Endothelial cell of umbilical vein (primary cell): ENCODE measurements at regions not wholly inside any gene's neighbourhood (a gene's known extent, or its start where the extent isn't known, plus 50 kb on each side); places are given as distances from the start of the nearest gene placed in this dataset.

Experiments
- BruUV-seq: library from RNA; stranded (reverse); fragments of 400-500 nt; replicated peaks from 2 replicates; lab custom pipeline; 2021; lab: Mats Ljungman, UMichigan
- CTCF ChIA-PET: fragments of 300-600, 350-600 bp; sonication (Branson Sonifier 250); formaldehyde crosslinking; loops from one replicate; lab custom pipeline; 2021; ENCODE audit warnings: antibody characterized with exemption, inconsistent platforms; lab: Charles Lee
- POLR2A ChIA-PET: fragments of 300-600, 350-600 bp; sonication (Branson Sonifier 250); formaldehyde crosslinking; loops from one replicate; lab custom pipeline; 2021; ENCODE audit warnings: antibody characterized with exemption, inconsistent platforms; lab: Charles Lee
- DNase-seq: peaks from one replicate; pipeline ENCODE4 v3.0.0-alpha.2; 2011; ENCODE audit warnings: low read depth, low spot score
- FAIRE-seq: peaks from 2 replicates; lab custom pipeline; 2011; peaks lifted over from hg19 to GRCh38; lab: Jason Lieb, UNC
- H2AFZ ChIP-seq: 2 replicates; pipeline ENCODE4 v1.6.0; 2012; ENCODE audit warnings: low read depth, low read length, control low read depth, inconsistent platforms
- H3K27ac ChIP-seq: 2 replicates; pipeline ENCODE4 v1.5.1; 2011; ENCODE audit warnings: low read depth, mild to moderate bottlenecking, control low read depth, low read length, moderate library complexity; ENCODE audit not compliant: insufficient read depth
- H3K27me3 ChIP-seq, 2 experiments: 2 replicates each; pipeline versions ENCODE4 v1.6.0 to v1.6.1; 2011; ENCODE audit warnings: low read length in 2 of 2, mixed read lengths in 1 of 2; ENCODE audit not compliant: control insufficient read depth in 2 of 2, insufficient read depth in 2 of 2
- H3K36me3 ChIP-seq, 2 experiments: 2 replicates in 1 of 2; 3 replicates in 1 of 2; pipeline ENCODE4 v1.5.1; 2011; ENCODE audit warnings: low read length in 2 of 2, mild to moderate bottlenecking in 1 of 2, moderate library complexity in 1 of 2; ENCODE audit not compliant: control insufficient read depth in 2 of 2, insufficient read depth in 2 of 2; ENCODE audit errors: extremely low read depth in 1 of 2
- H3K4me1 ChIP-seq: 3 replicates; pipeline ENCODE4 v1.5.1; 2011; ENCODE audit warnings: mild to moderate bottlenecking, low read length; ENCODE audit not compliant: control insufficient read depth, insufficient read depth; ENCODE audit errors: extremely low read depth
- H3K4me2 ChIP-seq: 2 replicates; pipeline ENCODE4 v1.6.1; 2011; ENCODE audit warnings: low read length, control low read depth, mixed read lengths; ENCODE audit not compliant: insufficient read depth
- H3K4me3 ChIP-seq, 3 experiments: fragments of 200-600 bp in 1 of 3; sonication (generic), shearing (Covaris generic) in 1 of 3; replicated peaks in 1 of 3; 2 replicates each; pipeline ENCODE4 v1.5.1; 2011 to 2016; ENCODE audit warnings: control low read depth in 3 of 3, low read length in 3 of 3, mild to moderate bottlenecking in 2 of 3, inconsistent platforms in 1 of 3, low read depth in 1 of 3, moderate library complexity in 1 of 3; ENCODE audit not compliant: insufficient read depth in 1 of 3
- H3K79me2 ChIP-seq: 2 replicates; pipeline ENCODE4 v1.6.0; 2012; ENCODE audit warnings: low read length, inconsistent platforms; ENCODE audit not compliant: control insufficient read depth, insufficient read depth
- H3K9ac ChIP-seq: replicated peaks from 2 replicates; pipeline ENCODE3; 2011; ENCODE audit warnings: low read length, control low read depth; ENCODE audit not compliant: insufficient read depth; ENCODE audit errors: extremely low read depth
- H3K9me1 ChIP-seq: replicated peaks from 3 replicates; pipeline ENCODE4 v1.6.0; 2011; ENCODE audit warnings: mild to moderate bottlenecking, low read length; ENCODE audit not compliant: control insufficient read depth, insufficient read depth; ENCODE audit errors: extremely low read depth
- H3K9me3 ChIP-seq: replicated peaks from 2 replicates; pipeline ENCODE4 v1.5.1; 2012; ENCODE audit warnings: low read length, inconsistent platforms; ENCODE audit not compliant: control insufficient read depth, insufficient read depth
- H4K20me1 ChIP-seq: replicated peaks from 2 replicates; pipeline ENCODE3; 2011; ENCODE audit warnings: mild to moderate bottlenecking, low read length; ENCODE audit not compliant: control insufficient read depth, insufficient read depth; ENCODE audit errors: extremely low read depth
- CTCF ChIP-seq, 2 donors: IDR thresholded peaks; 1 replicate in 1 of 2; 2 replicates in 1 of 2; pipeline ENCODE4 v1.5.1; 2011; ENCODE audit warnings: low read length in 2 of 2, mild to moderate bottlenecking in 2 of 2, moderate library complexity in 2 of 2, control low read depth in 1 of 2, inconsistent platforms in 1 of 2, low read depth in 1 of 2; ENCODE audit not compliant: insufficient read depth in 1 of 2; ENCODE audit errors: extremely low read depth in 1 of 2
- EZH2 ChIP-seq: IDR thresholded peaks from 2 replicates; pipeline ENCODE4 v1.6.1; 2012; ENCODE audit warnings: borderline replicate concordance, low read depth, mild to moderate bottlenecking, moderate library complexity, low read length, inconsistent platforms; ENCODE audit not compliant: severe bottlenecking
- FOS ChIP-seq: IDR thresholded peaks from 2 replicates; pipeline ENCODE4 v1.6.1; 2011; ENCODE audit warnings: mild to moderate bottlenecking, low read length, moderate library complexity, borderline replicate concordance; ENCODE audit not compliant: insufficient read depth
- GATA2 ChIP-seq: IDR thresholded peaks from 2 replicates; pipeline ENCODE4 v1.7.0; 2011; ENCODE audit warnings: low read depth, mild to moderate bottlenecking, moderate library complexity, mixed read lengths, low read length; ENCODE audit not compliant: insufficient read length, insufficient read depth
- JUN ChIP-seq: IDR thresholded peaks from 2 replicates; pipeline ENCODE4 v1.6.1; 2011; ENCODE audit warnings: borderline replicate concordance, low read depth; ENCODE audit not compliant: insufficient read length, insufficient read depth
- MAX ChIP-seq: IDR thresholded peaks from 2 replicates; pipeline ENCODE4 v1.6.1; 2011; ENCODE audit not compliant: insufficient read depth, insufficient read length
- MYC ChIP-seq: IDR thresholded peaks from one replicate; pipeline ENCODE4 v1.6.1; 2011; ENCODE audit warnings: mild to moderate bottlenecking, low read depth, low read length
- POLR2A ChIP-seq: IDR thresholded peaks from 2 replicates; pipeline ENCODE4 v1.6.1; 2012; ENCODE audit warnings: low read depth, mild to moderate bottlenecking, control low read depth, low read length
- POLR2AphosphoS5 ChIP-seq: IDR thresholded peaks from 2 replicates; pipeline ENCODE4 v1.6.1; 2012; ENCODE audit warnings: low read depth, mild to moderate bottlenecking, control low read depth, low read length, moderate library complexity; ENCODE audit not compliant: insufficient read depth
- dilution Hi-C: fragments of 300-500 bp; cut with MboI; formaldehyde crosslinking; loops from one replicate; pipeline ENCODE4 v1.15.0; 2019; ENCODE audit warnings: low sequenced_read_pairs; ENCODE audit not compliant: extremely low pct_ligation_motif_present
- intact Hi-C: fragments of 100-400 bp; cut with micrococcal nuclease; formaldehyde crosslinking; loops from one replicate; pipeline ENCODE4 v1.10.0; 2022

GRCh38 chr1:79920960-79921669, 914.6 kb upstream of the ADGRL4 start:
- TF ChIP-seq MAX (no peak), EZH2 (no peak), GATA2 (no peak), MYC (no peak), POLR2A (no peak), CTCF (IDR thresholded peaks at IDR 0.05; ENCODE audit: extremely low read depth in 1 of 2, insufficient read depth in 1 of 2, low read depth in 1 of 2, low read length in 2 of 2) (no peak), POLR2AphosphoS5 (no peak), FOS (no peak), JUN (no peak)
- ChIA-PET POLR2A (no interaction called here), CTCF (no interaction called here)
- H3K79me2 ChIP-seq: no peaks in the 10 kb centered on the region
- H3K9me1 ChIP-seq: no peaks in the 10 kb centered on the region
- BruUV-seq: no TSS peak
- no peak overlapping the region for H2AFZ ChIP-seq
- no peak overlapping the region for H3K4me3 ChIP-seq
- H3K27me3 ChIP-seq: no peaks in the 10 kb centered on the region
- FAIRE-seq: no peak
- H3K36me3 ChIP-seq: no peaks in the 10 kb centered on the region
- intact Hi-C loops: no loop called here
- H3K27ac ChIP-seq: no peak overlapping the region
- H4K20me1 ChIP-seq: no peaks in the 10 kb centered on the region
- peaks cover 2% of the 10 kb centered on the region for H3K9me3 ChIP-seq
- no peak for DNase-seq
- dilution Hi-C loops: no loop called here
- no peak overlapping the region for H3K9ac ChIP-seq
- no peak overlapping the region for H3K4me2 ChIP-seq
- no peaks in the 10 kb centered on the region for H3K4me1 ChIP-seq
